GM12874 (cell line): ENCODE measurements at regions not wholly inside any gene's neighbourhood (a gene's known extent, or its start where the extent isn't known, plus 50 kb on each side); places are given as distances from the start of the nearest gene placed in this dataset.

Experiments
- TF ChIP-seq, protein P1 (sequence below): IDR thresholded peaks from 2 replicates; pipeline ENCODE4 v1.5.1; 2011; ENCODE audit warnings: low read depth, mild to moderate bottlenecking, control low read depth, low read length, moderate library complexity; ENCODE audit not compliant: insufficient read depth

GRCh38 chr9:81461196-81461595 lies 228.2 kb downstream of the TLE1 start:
- TF ChIP-seq, protein P1, sequence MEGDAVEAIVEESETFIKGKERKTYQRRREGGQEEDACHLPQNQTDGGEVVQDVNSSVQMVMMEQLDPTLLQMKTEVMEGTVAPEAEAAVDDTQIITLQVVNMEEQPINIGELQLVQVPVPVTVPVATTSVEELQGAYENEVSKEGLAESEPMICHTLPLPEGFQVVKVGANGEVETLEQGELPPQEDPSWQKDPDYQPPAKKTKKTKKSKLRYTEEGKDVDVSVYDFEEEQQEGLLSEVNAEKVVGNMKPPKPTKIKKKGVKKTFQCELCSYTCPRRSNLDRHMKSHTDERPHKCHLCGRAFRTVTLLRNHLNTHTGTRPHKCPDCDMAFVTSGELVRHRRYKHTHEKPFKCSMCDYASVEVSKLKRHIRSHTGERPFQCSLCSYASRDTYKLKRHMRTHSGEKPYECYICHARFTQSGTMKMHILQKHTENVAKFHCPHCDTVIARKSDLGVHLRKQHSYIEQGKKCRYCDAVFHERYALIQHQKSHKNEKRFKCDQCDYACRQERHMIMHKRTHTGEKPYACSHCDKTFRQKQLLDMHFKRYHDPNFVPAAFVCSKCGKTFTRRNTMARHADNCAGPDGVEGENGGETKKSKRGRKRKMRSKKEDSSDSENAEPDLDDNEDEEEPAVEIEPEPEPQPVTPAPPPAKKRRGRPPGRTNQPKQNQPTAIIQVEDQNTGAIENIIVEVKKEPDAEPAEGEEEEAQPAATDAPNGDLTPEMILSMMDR: no peak

GRCh38 chr9:81460693-81461092 lies 228.7 kb downstream of the TLE1 start:
- TF ChIP-seq, protein P1: no peak

DNA sequence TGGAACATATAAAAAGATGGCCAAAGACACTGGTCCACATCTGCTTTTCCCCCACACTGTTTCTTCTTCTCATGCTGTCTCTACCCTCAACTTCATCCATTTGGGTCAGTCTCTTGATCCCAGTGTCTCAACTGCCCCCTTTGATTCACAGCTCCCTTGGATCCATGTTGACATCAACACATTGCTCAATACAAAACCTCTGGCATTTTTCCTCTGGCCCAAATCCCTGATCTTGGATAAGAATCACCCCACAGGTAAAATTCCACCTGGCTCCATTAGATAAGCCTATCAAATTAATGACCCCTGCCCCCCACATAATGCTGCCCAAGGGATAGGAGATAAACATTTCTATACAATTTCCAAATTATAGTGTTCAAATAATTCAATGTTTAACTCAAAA lies 229.8 kb downstream of the TLE1 start:
- TF ChIP-seq, protein P1: no peak

GRCh38 chr9:81456431-81457006 lies 232.8 kb downstream of the TLE1 start:
- TF ChIP-seq, protein P1: no peak

GRCh38 chr9:81455462-81456219 lies 233.7 kb downstream of the TLE1 start:
- TF ChIP-seq, protein P1: no peak

GRCh38 chr9:81445331-81445921 lies 243.9 kb downstream of the TLE1 start:
- TF ChIP-seq, protein P1: no peak

GRCh38 chr9:81431641-81432040 lies 257.7 kb downstream of the TLE1 start:
- TF ChIP-seq, protein P1: no peak
